ENCODE measurements at regions not wholly inside any gene's neighbourhood (a gene's known extent, or its start where the extent isn't known, plus 50 kb on each side); places are given as distances from the start of the nearest gene placed in this dataset.

- TF ChIP-seq CTCF (conservative IDR thresholded peaks at IDR 0.05; ENCODE audit: low read length) (no peak), EZH2phosphoT487 (IDR thresholded peaks at IDR 0.05; ENCODE audit: borderline replicate concordance) (no peak)
These were observed 552.2 kb upstream of the LMO3 start for GRCh38 chr12:17158201-17158600.
